ACHN (cell line): ENCODE measurements at regions not wholly inside any gene's neighbourhood (a gene's known extent, or its start where the extent isn't known, plus 50 kb on each side); places are given as distances from the start of the nearest gene placed in this dataset.

Source experiments
- DNase-seq: peaks from one replicate; pipeline ENCODE4 v3.0.0-alpha.2; 2015
- in situ Hi-C: cut with HindIII; loops from 2 replicates; pipeline ENCODE4 v1.10.0; 2017; ENCODE audit warnings: low sequenced_read_pairs, low pct_ligation_motif_present, low pct_unique_long_range_greater_than_20kb

DNA sequence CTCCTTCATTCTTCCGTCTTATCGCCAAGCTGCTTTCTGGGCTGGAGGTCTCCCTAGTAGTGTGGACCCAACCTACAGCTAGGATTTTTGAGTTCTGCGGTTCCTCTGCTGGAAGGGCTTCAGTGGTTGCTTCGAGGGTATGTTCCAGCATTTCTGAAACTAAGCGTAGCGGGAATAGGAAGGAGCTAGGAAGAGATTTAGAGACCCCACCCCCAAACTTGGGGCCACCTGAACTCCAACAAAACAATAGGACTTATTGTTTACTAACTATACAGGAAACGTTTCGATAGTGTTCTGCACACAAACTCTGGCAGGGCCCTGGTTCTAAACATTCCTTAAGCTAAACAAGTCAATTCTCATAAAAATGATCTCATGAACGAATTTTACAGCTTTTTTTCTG is 346.7 kb downstream of the PLK2 start:
- DNase-seq, result no peak
- in situ Hi-C loops, result no loop called here

- in situ Hi-C loops, result no loop called here
- DNase-seq, result no peak
These were observed 351.4 kb downstream of the PLK2 start for GRCh38 chr5:58108511-58108910.

DNA sequence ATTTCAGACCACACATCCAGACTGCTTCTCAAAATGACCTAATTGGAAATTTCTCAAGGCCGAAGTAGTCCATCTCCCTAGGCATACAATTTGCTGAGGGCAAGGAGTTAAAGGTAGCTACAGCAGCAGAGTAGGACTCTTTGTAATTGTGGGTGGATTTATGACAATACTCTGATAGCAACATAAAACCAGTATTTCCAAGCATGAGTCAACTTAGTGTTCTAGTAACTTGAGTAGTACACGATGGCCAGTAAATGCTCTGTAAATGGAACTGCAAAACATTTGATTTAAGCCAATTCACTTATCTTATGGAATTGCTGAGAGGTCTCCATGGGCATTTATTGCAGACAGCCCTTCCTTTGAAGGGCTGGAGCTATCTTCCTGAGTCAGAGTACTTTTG is 352.2 kb downstream of the PLK2 start:
- in situ Hi-C loops, result no loop called here
- no peak for DNase-seq

DNA sequence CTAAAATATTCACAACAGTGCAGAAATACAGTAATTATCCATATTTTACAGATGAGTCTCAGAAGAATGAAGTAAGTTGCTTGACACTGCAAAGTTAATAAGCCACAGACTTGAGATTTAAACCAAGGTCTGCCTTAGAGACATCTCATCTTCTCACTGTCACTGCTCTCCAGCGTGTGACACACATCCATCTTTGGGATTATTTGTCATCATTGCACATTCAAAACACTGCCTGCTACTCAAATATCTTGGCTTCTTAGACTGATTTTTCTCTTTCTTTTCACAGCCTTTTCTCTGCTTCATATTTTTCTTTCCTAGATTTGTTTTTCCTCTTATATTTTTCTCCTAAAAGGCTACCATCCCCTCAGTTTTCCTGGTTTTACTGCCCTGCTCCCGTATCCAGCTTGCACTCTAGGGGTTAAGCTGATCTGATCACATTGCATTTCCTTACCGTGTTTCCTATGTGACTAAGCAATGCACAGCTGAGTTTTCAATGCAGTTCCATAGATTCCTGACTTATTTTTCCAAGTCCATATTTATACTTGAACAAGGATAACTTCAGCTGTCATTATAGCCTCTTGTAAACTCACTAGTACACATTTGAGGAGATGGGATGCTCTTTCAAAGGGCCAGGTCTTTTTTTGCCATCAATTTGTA is 353.0 kb downstream of the PLK2 start:
- in situ Hi-C loops, result no loop called here

GRCh38 chr5:58105836-58106235 is 354.1 kb downstream of the PLK2 start:
- in situ Hi-C loops, result no loop called here
- DNase-seq, result no peak

More for the DNA sequence above, 353.0 kb downstream of the PLK2 start:
- DNase-seq, result no peak

DNA sequence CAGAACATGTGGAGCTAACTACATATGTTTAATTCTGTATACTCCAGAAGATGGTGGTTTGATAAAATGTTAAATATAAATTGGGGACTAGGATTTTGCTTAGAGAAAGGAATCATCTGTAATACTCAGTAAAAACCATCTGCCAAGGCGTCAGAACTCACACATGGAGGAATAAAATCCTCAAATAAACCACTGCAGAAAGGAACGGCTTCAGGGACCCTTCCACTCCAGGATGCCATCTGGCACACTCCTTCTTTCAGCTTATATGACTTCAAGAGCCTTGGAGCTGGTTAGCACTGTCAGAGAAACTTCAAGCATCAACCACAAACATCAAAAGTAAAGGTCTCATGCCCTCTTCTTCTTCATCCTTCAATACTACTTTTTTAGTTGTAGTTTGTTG is 360.6 kb downstream of the PLK2 start:
- in situ Hi-C loops, result no loop called here
- DNase-seq, result no peak

DNA sequence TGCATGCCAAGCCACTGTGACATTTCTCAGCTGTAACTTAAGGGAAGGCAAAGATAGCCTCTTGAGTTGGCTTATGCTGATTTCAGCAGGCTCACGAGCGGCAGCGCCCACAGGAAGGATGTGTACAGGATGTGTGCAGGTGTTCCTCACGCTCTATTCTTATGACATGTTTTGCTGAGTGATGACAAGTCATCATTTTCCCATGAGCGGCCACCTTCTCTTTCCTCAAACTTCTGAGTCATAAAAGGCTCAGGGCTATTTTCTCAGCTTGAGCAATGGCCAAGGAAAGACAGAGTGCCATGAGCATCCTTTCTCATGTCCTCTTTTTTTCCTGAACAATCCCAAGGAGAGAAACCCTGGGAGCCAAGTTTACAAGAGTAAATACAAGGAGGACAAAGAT is 365.9 kb downstream of the PLK2 start:
- no peak for DNase-seq
- in situ Hi-C loops, result no loop called here

DNA sequence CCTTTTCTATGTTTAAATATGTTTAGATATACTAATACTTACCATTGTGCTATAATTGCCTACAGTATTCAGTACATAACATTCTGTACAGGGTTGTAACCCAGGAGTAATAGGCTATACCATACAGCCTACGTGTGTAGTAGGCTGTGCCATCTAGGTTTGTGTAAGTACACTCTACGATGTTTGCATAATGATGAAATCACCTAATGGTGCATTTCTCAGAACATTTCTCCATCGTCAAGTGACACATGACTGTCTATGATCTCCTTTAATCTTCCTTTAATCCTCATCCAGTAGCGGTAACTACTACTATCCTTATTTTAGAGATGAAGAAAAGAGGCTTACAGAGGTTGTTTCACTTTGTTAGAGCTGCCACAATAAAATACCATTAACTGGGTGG is 369.2 kb downstream of the PLK2 start:
- no peak for DNase-seq
- in situ Hi-C loops, result no loop called here

DNA sequence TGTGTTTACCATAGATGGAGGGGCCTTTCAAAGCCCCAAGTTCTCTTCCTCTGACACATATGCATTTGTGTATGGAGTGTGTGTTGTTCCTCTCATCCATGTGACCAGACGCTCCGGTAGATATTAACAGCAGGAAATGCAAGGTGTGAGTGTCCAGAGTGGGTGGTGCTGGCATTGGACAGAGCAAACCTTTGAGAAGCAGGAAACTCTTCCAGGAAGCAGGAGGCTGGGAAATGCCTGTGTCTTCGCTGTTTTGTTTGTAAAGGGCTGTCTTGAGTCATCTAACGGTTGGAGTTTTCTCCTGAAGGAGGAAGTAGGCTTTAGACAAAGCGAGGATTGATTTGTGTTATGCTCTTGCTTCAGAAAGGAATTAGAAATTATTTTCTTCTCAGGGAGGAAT is 370.9 kb downstream of the PLK2 start:
- DNase-seq, result no peak
- in situ Hi-C loops, result no loop called here

DNA sequence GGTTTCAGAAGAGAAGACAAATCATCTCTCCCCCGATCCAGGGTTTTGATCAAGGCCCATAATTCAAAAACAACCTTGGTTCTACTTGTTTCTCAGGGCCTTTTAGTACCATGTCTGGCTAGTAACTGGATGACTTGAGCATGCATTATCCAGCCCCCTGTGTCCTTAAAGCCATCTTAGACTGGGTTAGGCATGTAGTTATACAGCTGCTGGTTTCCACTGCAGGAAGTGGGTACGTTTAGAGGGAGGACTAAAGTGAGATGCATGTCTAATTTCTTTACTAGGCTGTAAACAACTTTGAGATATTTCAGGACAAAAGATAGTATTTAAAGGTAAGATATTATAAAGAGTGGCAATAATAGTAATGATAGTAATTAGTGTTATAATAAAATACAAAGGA is 372.0 kb downstream of the PLK2 start:
- in situ Hi-C loops, result no loop called here
- DNase-seq, result no peak

- no peak for DNase-seq
- in situ Hi-C loops, result no loop called here
These were observed 372.8 kb downstream of the PLK2 start for GRCh38 chr5:58087123-58087522.

DNA sequence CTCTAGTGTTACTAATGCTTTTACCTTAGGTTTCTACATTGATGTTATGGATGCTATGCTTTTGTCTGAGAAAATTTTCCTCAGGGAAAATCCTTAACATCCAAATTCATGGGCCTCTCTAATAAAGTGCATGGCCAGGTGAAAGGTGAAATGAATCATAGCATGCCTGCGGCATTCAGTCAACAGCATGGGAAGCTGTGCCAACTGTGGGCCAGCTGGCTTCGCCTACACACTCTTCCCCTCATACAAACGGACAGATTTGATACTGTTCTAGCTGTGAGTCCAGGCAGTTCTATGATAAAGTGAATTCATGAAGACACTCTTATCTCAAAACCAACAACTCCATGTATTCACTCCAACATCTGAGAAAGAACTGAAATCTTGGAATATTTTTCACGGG is 374.1 kb downstream of the PLK2 start:
- peak; percentile 28 for DNase-seq
- in situ Hi-C loops, result no loop called here

DNA sequence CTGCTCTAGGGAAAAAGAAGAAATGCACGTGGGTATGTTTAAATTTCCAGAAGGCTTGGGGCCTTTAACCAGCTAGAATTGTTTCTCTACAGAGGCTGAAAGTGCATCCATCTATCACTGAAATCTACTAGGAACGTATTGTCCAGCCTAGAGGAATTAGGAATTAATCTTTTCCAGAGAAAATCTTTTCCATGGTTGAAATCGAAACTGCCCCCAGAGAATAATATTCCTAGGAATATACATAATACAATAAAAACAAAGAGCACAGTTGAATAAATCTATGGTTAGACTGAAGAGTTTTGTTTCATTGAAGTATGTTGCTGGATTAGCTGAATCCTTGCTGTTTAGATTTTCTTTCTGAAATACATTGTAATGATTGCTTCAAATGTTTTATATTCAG is 378.5 kb downstream of the PLK2 start:
- no peak for DNase-seq

GRCh38 chr5:58080573-58080972 is 379.3 kb downstream of the PLK2 start:
- no peak for DNase-seq
- in situ Hi-C loops, result no loop called here

More for the DNA sequence above, 378.5 kb downstream of the PLK2 start:
- in situ Hi-C loops, result no loop called here

DNA sequence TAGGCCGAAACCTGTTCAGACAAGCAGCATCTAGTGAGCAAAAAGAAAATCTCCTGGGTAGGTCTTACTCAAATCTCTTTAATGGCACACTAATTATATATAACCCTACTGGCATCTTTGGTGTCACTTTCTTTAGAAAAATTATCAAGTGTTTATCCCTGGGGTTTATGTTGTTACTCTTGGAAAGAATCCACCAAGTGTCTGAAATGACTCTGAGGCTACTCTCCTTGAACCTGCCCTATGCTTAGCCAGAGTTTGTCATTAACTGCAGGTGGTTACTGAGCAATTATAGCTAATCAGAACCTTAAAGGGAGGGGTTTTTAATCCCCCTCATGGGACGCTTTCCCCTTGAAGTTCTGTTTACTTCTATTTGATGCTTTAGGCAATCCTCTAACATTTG is 381.9 kb downstream of the PLK2 start:
- DNase-seq, result no peak
- in situ Hi-C loops, result no loop called here

GRCh38 chr5:58077416-58077815 is 382.5 kb downstream of the PLK2 start:
- DNase-seq, result no peak
- in situ Hi-C loops, result no loop called here

- no peak for DNase-seq
- in situ Hi-C loops, result no loop called here
These were observed 383.2 kb downstream of the PLK2 start for GRCh38 chr5:58076483-58077257.

DNA sequence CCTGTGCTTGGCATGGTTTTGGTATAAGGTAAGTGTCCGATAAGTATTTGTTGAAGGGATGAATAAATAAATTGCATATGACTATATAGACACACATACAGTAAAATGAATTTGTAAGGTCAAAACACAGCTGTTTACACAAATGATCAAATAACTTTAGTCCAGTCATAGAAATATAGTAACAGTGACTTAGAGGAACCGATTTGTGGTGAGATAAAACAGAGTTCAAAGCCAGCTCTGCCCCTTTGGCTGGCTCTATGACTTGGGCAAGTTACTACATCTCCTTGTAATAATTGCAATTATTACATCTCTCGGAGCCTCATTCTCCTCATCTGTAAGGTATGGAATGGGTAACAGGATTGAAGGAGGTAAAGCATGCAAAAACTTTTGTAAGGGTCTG is 384.0 kb downstream of the PLK2 start:
- in situ Hi-C loops, result no loop called here
- DNase-seq, result no peak

GRCh38 chr5:58074717-58075116 is 385.2 kb downstream of the PLK2 start:
- in situ Hi-C loops, result no loop called here
- DNase-seq, result no peak

DNA sequence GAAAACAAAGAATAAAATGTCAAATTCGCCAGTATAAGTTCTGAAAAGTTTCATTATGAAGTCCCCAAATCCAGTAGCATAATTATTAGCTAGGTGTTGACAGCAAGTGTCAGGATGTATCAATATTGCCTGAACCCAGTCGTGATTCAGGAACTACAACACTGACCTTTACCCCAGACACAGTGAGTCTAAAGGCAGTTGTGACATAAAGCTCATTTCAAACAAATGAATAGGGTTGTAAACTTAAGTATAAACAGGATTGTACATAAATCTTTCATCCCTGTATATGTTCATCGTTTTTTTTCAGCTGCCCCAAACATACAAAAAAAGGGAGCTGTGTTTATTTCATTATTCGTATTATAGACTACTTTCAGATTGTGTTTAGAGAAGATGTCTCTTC is 385.7 kb downstream of the PLK2 start:
- in situ Hi-C loops, result no loop called here
- DNase-seq, result no peak
